ENCODE measurements at regions not wholly inside any gene's neighbourhood (a gene's known extent, or its start where the extent isn't known, plus 50 kb on each side); places are given as distances from the start of the nearest gene placed in this dataset.

DNA sequence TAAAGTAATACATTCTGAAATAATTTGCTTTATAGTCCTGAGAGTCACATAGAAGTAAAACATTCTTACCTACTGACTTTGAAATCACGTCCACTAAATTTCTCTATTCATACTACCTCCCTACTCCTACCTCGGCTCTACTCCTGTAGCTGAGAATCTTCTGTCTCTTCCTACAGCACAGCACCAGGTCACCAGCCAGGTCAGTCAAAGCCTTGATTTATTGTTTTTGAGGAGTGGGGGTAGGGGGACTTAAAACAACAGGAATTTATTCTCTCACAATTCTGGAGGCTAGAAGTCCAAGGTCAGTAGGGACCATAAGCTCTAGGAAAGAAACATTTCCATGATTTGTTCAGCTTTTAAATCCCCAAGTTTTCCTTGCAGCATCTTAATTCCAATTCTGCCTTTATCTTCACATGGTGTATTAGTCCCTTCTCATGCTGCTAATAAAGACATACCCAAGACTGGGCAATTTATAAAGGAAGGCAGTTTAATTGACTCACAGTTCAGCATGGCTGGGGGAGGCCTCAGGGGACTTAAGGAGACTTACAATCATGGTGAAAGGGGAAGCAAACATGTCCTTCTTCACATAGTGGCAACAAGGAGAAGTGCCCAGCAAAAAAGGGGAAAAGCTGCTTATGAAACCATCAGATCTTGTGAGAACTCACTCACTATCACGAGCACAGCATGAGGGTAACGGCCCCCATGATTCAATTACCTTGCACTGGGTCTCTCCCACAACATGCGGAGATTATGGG, 49.6 kb upstream of the CCNG1 start:
- ChIA-PET CTCF (no interaction called here), POLR2A (ENCODE audit: unreplicated experiment) (no interaction called here)
- in situ Hi-C loops (cut with MboI; ENCODE audit: low sequenced_read_pairs), result no loop called here
- no peak for DNase-seq
- Histone ChIP-seq H3K27ac (ENCODE audit: insufficient read depth, low read length) (no peak overlapping the region), H2BK120ac (ENCODE audit: low read depth, low read length) (no peak overlapping the region), H3K4me1 (ENCODE audit: control insufficient read depth, insufficient read depth, low read length) (no peaks in the 10 kb centered on the region), H2AK9ac (replicated peaks; ENCODE audit: low read depth, low read length, poor library complexity) (no peak overlapping the region), H3K4me2 (ENCODE audit: low read depth, low read length) (no peak overlapping the region), H3K9me1 (ENCODE audit: insufficient read depth, low read length) (no peaks in the 10 kb centered on the region), H4K91ac (ENCODE audit: insufficient read depth, low read depth, low read length) (no peak overlapping the region), H3K18ac (ENCODE audit: low read depth, low read length) (no peak overlapping the region), H4K20me1 (ENCODE audit: insufficient read depth, low read length) (no peaks in the 10 kb centered on the region), H3K4ac (ENCODE audit: low read depth, low read length) (no peak overlapping the region), H3K9me3 (ENCODE audit: control insufficient read depth, insufficient read depth, low read length) (no peaks in the 10 kb centered on the region), H4K8ac (ENCODE audit: low read depth in 2 of 2, low read length in 2 of 2) (no peak overlapping the region), H3K14ac (replicated peaks; ENCODE audit: low read depth, low read length) (no peak overlapping the region), H3K9ac (ENCODE audit: low read depth, low read length) (no peak overlapping the region), H3K56ac (ENCODE audit: extremely low read depth, insufficient read depth, low read length) (no peak overlapping the region), H2BK5ac (ENCODE audit: low read depth, low read length, poor library complexity, severe bottlenecking) (no peak overlapping the region), H2AK5ac (ENCODE audit: low read depth, low read length) (no peak overlapping the region), H3K27me3 (ENCODE audit: control insufficient read depth, insufficient read depth, low read length) (no peaks in the 10 kb centered on the region), H3K36me3 (ENCODE audit: control insufficient read depth, insufficient read depth, low read length) (no peaks in the 10 kb centered on the region), H2BK20ac (ENCODE audit: low read depth, low read length) (no peak overlapping the region), H4K5ac (ENCODE audit: low read depth, low read length) (no peak overlapping the region), H3K23ac (ENCODE audit: low read depth, low read length) (no peak overlapping the region), H2AFZ (replicated peaks; ENCODE audit: low read length, poor library complexity) (no peak overlapping the region), H2BK15ac (ENCODE audit: low read depth, low read length) (no peak overlapping the region), H3K4me3 (ENCODE audit: insufficient read depth, low read depth, low read length) (no peak overlapping the region), H3K79me1 (ENCODE audit: low read depth in 1 of 2, low read length in 2 of 2) (no peaks in the 10 kb centered on the region)
- no CpG with 5 or more reads among the region's 5 CpGs for WGBS, 2 experiments (ENCODE audit: extremely low coverage in 2 of 2, insufficient read length in 1 of 2)
- dilution Hi-C loops (cut with HindIII; ENCODE audit: low sequenced_read_pairs, unreplicated experiment), result no loop called here
- ATAC-seq (ENCODE audit: low read depth), result no peak
- TF ChIP-seq MXI1 (IDR thresholded peaks at IDR 0.05; ENCODE audit: borderline replicate concordance, low read depth, low read length), result no peak
- no peak for TF ChIP-seq RCOR1 (IDR thresholded peaks at IDR 0.05; ENCODE audit: insufficient replicate concordance, low read length)
- TF ChIP-seq NFE2L2 (IDR thresholded peaks at IDR 0.05; ENCODE audit: low read depth, low read length), result no peak
- TF ChIP-seq, protein P1, sequence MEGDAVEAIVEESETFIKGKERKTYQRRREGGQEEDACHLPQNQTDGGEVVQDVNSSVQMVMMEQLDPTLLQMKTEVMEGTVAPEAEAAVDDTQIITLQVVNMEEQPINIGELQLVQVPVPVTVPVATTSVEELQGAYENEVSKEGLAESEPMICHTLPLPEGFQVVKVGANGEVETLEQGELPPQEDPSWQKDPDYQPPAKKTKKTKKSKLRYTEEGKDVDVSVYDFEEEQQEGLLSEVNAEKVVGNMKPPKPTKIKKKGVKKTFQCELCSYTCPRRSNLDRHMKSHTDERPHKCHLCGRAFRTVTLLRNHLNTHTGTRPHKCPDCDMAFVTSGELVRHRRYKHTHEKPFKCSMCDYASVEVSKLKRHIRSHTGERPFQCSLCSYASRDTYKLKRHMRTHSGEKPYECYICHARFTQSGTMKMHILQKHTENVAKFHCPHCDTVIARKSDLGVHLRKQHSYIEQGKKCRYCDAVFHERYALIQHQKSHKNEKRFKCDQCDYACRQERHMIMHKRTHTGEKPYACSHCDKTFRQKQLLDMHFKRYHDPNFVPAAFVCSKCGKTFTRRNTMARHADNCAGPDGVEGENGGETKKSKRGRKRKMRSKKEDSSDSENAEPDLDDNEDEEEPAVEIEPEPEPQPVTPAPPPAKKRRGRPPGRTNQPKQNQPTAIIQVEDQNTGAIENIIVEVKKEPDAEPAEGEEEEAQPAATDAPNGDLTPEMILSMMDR (conservative IDR thresholded peaks at IDR 0.05; ENCODE audit: low read depth, low read length), result no peak
- TF ChIP-seq BHLHE40 (IDR thresholded peaks at IDR 0.05; ENCODE audit: low read depth, low read length), result no peak
- TF ChIP-seq ELK1 (IDR thresholded peaks at IDR 0.05; ENCODE audit: borderline replicate concordance, low read depth, low read length), result no peak
- TF ChIP-seq CHD1 (IDR thresholded peaks at IDR 0.05; ENCODE audit: low read depth, low read length), result no peak
- no peak for TF ChIP-seq MAZ (IDR thresholded peaks at IDR 0.05; ENCODE audit: borderline replicate concordance, low read depth, low read length)
- TF ChIP-seq CEBPB (IDR thresholded peaks at IDR 0.05; ENCODE audit: low read depth, low read length), result no peak
- TF ChIP-seq RFX5 (IDR thresholded peaks at IDR 0.05; ENCODE audit: low read depth, low read length), result no peak
- no peak for TF ChIP-seq FOS (IDR thresholded peaks at IDR 0.05; ENCODE audit: low read depth, low read length)
- no peak for TF ChIP-seq RAD21 (IDR thresholded peaks at IDR 0.05; ENCODE audit: low read length)
- TF ChIP-seq SMC3 (IDR thresholded peaks at IDR 0.05; ENCODE audit: low read depth, low read length), result no peak
- no peak for TF ChIP-seq POLR2A (IDR thresholded peaks at IDR 0.05; ENCODE audit: low read depth, low read length)
- TF ChIP-seq USF2 (IDR thresholded peaks at IDR 0.05; ENCODE audit: low read depth, low read length), result no peak
- TF ChIP-seq MAFK (IDR thresholded peaks at IDR 0.05; ENCODE audit: low read depth, low read length), result no peak
- no TSS peak for BruUV-seq (replicated peaks)
- intact Hi-C loops (cut with micrococcal nuclease), result no loop called here

All from IMR-90 (cell line).